H1 (cell line): ENCODE measurements at regions not wholly inside any gene's neighbourhood (a gene's known extent, or its start where the extent isn't known, plus 50 kb on each side); places are given as distances from the start of the nearest gene placed in this dataset.

ENCODE experiments used
- CTCF ChIA-PET: fragments of 300-600 bp; sonication (Branson Sonifier 250); formaldehyde crosslinking; loops from one replicate; lab custom pipeline; 2021; ENCODE audit not compliant: partially characterized antibody; lab: Charles Lee
- POLR2A ChIA-PET: fragments of 300-600 bp; sonication (Branson Sonifier 250); formaldehyde crosslinking; loops from one replicate; lab custom pipeline; 2021; ENCODE audit warnings: inconsistent platforms; ENCODE audit not compliant: partially characterized antibody; lab: Charles Lee
- DNase-seq, 2 experiments: peaks; one replicate each; pipeline versions ENCODE4 v3.0.0 to v3.0.0-alpha.2; 2010 to 2022; ENCODE audit warnings: low spot score in 2 of 2, low read depth in 1 of 2, mixed read lengths in 1 of 2
- FAIRE-seq: peaks from 2 replicates; lab custom pipeline; 2011; peaks lifted over from hg19 to GRCh38; lab: Jason Lieb, UNC
- H2AFZ ChIP-seq: 2 replicates; pipeline ENCODE4 v1.8.1; 2012; ENCODE audit warnings: low read length, inconsistent platforms
- H2AK5ac ChIP-seq: 2 replicates; pipeline ENCODE4 v1.6.1; 2013; ENCODE audit warnings: low read depth, low read length
- H2BK120ac ChIP-seq: replicated peaks from 2 replicates; pipeline ENCODE3; 2013; ENCODE audit warnings: low read depth, low read length, inconsistent platforms
- H2BK12ac ChIP-seq: 2 replicates; pipeline ENCODE4 v1.6.1; 2013; ENCODE audit warnings: low read depth, low read length
- H2BK15ac ChIP-seq: 2 replicates; pipeline ENCODE4 v1.6.1; 2013; ENCODE audit warnings: low read length
- H2BK20ac ChIP-seq: 2 replicates; pipeline ENCODE4 v1.6.1; 2013; ENCODE audit warnings: low read length
- H2BK5ac ChIP-seq: 2 replicates; pipeline ENCODE4 v1.6.1; 2013; ENCODE audit warnings: low read depth, low read length
- H3K14ac ChIP-seq: 2 replicates; pipeline ENCODE4 v1.6.1; 2013; ENCODE audit warnings: inconsistent platforms; ENCODE audit not compliant: insufficient read length
- H3K18ac ChIP-seq: 2 replicates; pipeline ENCODE4 v1.6.1; 2013; ENCODE audit warnings: low read length; ENCODE audit errors: extremely low read depth
- H3K23ac ChIP-seq: 2 replicates; pipeline ENCODE4 v1.6.1; 2013; ENCODE audit warnings: inconsistent platforms; ENCODE audit not compliant: insufficient read length
- H3K23me2 ChIP-seq: 2 replicates; pipeline ENCODE4 v1.6.1; 2013; ENCODE audit warnings: low read depth, low read length
- H3K27ac ChIP-seq: 2 replicates; pipeline ENCODE4 v1.6.1; 2011; ENCODE audit warnings: low read depth, low read length, inconsistent platforms
- H3K27me3 ChIP-seq, 4 experiments: replicated peaks in 1 of 4; 1 replicate in 1 of 4; 2 replicates in 3 of 4; pipeline versions ENCODE4 v1.6.1 to v1.8.1; 2011 to 2013; ENCODE audit warnings: low read length in 3 of 4, mild to moderate bottlenecking in 3 of 4, inconsistent platforms in 2 of 4, mixed read lengths in 2 of 4, moderate library complexity in 1 of 4; ENCODE audit not compliant: control insufficient read depth in 3 of 4, insufficient read depth in 3 of 4; ENCODE audit errors: extremely low read depth in 1 of 4
- H3K36me3 ChIP-seq, 4 experiments: 2 replicates each; pipeline versions ENCODE4 v1.6.1 to v1.8.1; 2011 to 2013; ENCODE audit warnings: mild to moderate bottlenecking in 4 of 4, low read length in 3 of 4, moderate library complexity in 2 of 4, control low read depth in 1 of 4, inconsistent platforms in 1 of 4; ENCODE audit not compliant: insufficient read depth in 4 of 4, control insufficient read depth in 2 of 4
- H3K4ac ChIP-seq: replicated peaks from 2 replicates; pipeline ENCODE3; 2013; ENCODE audit warnings: low read length, low read depth, mixed read lengths, inconsistent platforms; ENCODE audit not compliant: insufficient read length
- H3K4me1 ChIP-seq, 4 experiments: replicated peaks in 1 of 4; 1 replicate in 1 of 4; 2 replicates in 3 of 4; pipeline versions ENCODE4 v1.6.1 to v1.8.1; 2011 to 2013; ENCODE audit warnings: low read length in 3 of 4, inconsistent platforms in 2 of 4, mixed read lengths in 1 of 4; ENCODE audit not compliant: insufficient read depth in 4 of 4, control insufficient read depth in 3 of 4
- H3K4me2 ChIP-seq, 2 experiments: 2 replicates each; pipeline versions ENCODE4 v1.6.1 to v1.8.1; 2011 to 2013; ENCODE audit warnings: low read depth in 2 of 2, low read length in 2 of 2, control low read depth in 1 of 2, inconsistent platforms in 1 of 2, mild to moderate bottlenecking in 1 of 2; ENCODE audit not compliant: insufficient read depth in 1 of 2
- H3K4me3 ChIP-seq, 4 experiments: fragments of 200-600, 300-600 bp in 1 of 4; sonication (generic), shearing (Covaris generic), sonication (Bioruptor Twin) in 1 of 4; 2 replicates each; pipeline versions ENCODE4 v1.5.1 to v1.8.1; 2011 to 2016; ENCODE audit warnings: low read length in 4 of 4, low read depth in 3 of 4, control low read depth in 2 of 4, inconsistent platforms in 2 of 4, mild to moderate bottlenecking in 2 of 4, mixed read lengths in 1 of 4, moderate library complexity in 1 of 4; ENCODE audit not compliant: insufficient read depth in 2 of 4; ENCODE audit errors: extremely low read depth in 1 of 4
- H3K56ac ChIP-seq: replicated peaks from 2 replicates; pipeline ENCODE3; 2013; ENCODE audit warnings: low read depth, mild to moderate bottlenecking, mixed read lengths, low read length, inconsistent platforms; ENCODE audit not compliant: insufficient read length
- H3K79me1 ChIP-seq: 2 replicates; pipeline ENCODE4 v1.6.1; 2013; ENCODE audit warnings: low read depth, low read length, control low read depth
- H3K79me2 ChIP-seq, 2 experiments: 2 replicates each; pipeline versions ENCODE4 v1.6.1 to v1.8.1; 2012 to 2013; ENCODE audit warnings: low read length in 2 of 2, mild to moderate bottlenecking in 2 of 2, inconsistent platforms in 1 of 2; ENCODE audit not compliant: insufficient read depth in 2 of 2, control insufficient read depth in 1 of 2
- H3K9ac ChIP-seq, 4 experiments: replicated peaks in 1 of 4; 1 replicate in 1 of 4; 2 replicates in 3 of 4; pipeline versions ENCODE4 v1.6.1 to v1.8.1; 2011 to 2013; ENCODE audit warnings: low read depth in 3 of 4, low read length in 3 of 4, control low read depth in 2 of 4, mild to moderate bottlenecking in 2 of 4, moderate library complexity in 2 of 4, inconsistent platforms in 1 of 4; ENCODE audit errors: extremely low read depth in 1 of 4
- H3K9me3 ChIP-seq, 2 experiments: 2 replicates each; pipeline versions ENCODE4 v1.6.1 to v1.8.1; 2012 to 2013; ENCODE audit warnings: mild to moderate bottlenecking in 2 of 2, moderate library complexity in 2 of 2, control low read depth in 1 of 2, inconsistent platforms in 1 of 2, low read depth in 1 of 2, low read length in 1 of 2, mixed read lengths in 1 of 2; ENCODE audit not compliant: insufficient read depth in 2 of 2
- H4K20me1 ChIP-seq, 2 experiments: replicated peaks in 1 of 2; 2 replicates each; pipeline versions ENCODE3 to v1.8.1; 2011 to 2013; ENCODE audit warnings: inconsistent platforms in 2 of 2, low read length in 2 of 2, mild to moderate bottlenecking in 1 of 2; ENCODE audit not compliant: insufficient read depth in 2 of 2, control insufficient read depth in 1 of 2
- H4K5ac ChIP-seq: 2 replicates; pipeline ENCODE4 v1.6.1; 2013; ENCODE audit warnings: low read length, low read depth, mixed read lengths, inconsistent platforms; ENCODE audit not compliant: insufficient read length
- H4K8ac ChIP-seq: 2 replicates; pipeline ENCODE4 v1.8.0; 2013; ENCODE audit warnings: mild to moderate bottlenecking, moderate library complexity, low read length, inconsistent platforms; ENCODE audit not compliant: insufficient read depth; ENCODE audit errors: extremely low read depth
- H4K91ac ChIP-seq: replicated peaks from 2 replicates; pipeline ENCODE3; 2013; ENCODE audit warnings: low read length, mixed read lengths, inconsistent platforms; ENCODE audit not compliant: insufficient read length
- YY1 ChIP-seq: IDR thresholded peaks from 2 replicates; pipeline ENCODE4 v1.6.1; 2011; ENCODE audit warnings: low read depth, mild to moderate bottlenecking, low read length
- WGBS, 2 experiments: shearing (Covaris generic) in 1 of 2; methylation state at CpG; one replicate each; pipeline versions ENCODE4 v1.1.6 to v1.1.7; 2013 to 2015; ENCODE audit warnings: low lambda C conversion rate in 2 of 2, mixed read lengths in 2 of 2, inconsistent platforms in 1 of 2, low coverage in 1 of 2, missing lambda C conversion rate in 1 of 2; ENCODE audit not compliant: insufficient replicate concordance in 2 of 2, insufficient coverage in 1 of 2, insufficient read length in 1 of 2; ENCODE audit errors: extremely low coverage in 1 of 2, missing lambda C conversion rate in 1 of 2; 5-methylcytosine and 5-hydroxymethylcytosine counted together

DNA sequence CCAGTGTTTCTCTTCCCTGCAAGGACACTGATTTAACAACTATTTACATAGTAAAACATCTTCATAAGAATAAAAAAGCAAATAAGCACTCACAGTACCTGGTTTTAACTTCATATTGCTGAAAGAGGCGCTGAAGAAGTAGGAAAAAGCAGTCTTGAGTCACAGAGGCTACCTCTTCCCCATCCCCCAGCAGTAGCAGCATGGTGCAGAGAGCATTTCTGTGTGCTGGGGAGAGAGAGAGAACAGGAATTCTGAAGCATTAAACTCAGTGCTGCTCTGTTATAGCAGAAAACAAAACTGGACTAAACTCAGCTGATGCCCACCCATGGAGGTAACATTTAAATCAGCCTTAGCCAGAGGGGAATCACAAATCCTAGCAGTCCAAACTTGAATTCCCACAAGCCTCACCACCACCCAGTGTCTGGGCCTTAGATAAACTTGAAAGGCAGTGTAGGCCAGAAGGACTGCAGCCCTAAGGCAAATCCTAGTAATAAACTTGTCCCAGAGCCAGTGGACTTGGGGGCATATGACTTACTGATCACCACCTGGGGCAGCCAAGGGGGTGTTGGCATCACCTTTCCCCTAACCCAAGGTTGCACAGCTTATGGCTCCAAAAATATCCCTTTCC lies 321.8 kb upstream of the CWC22 start:
- no peak for TF ChIP-seq YY1
- H3K18ac ChIP-seq, result no peak overlapping the region; the same call in 1 of the 2 replicates
- 25% methylated on average over 1 of the region's 1 CpG; no CpG with 5 or more reads in 1 of the 2 experiments for WGBS, 2 experiments
- H3K36me3 ChIP-seq, result no peaks in the 10 kb centered on the region
- no peak for DNase-seq
- no peaks in the 10 kb centered on the region for H3K79me2 ChIP-seq
- no peak overlapping the region for H2BK12ac ChIP-seq
- no peak overlapping the region for H4K8ac ChIP-seq
- no peak overlapping the region for H3K9ac ChIP-seq
- H3K9me3 ChIP-seq, result no peaks in the 10 kb centered on the region
- H2AFZ ChIP-seq, result peak overlapping the region; percentile 99
- CTCF ChIA-PET, result no interaction called here
- no peak for FAIRE-seq
- H3K79me1 ChIP-seq, result no peaks in the 10 kb centered on the region
- H2BK15ac ChIP-seq, result no peak overlapping the region
- no peak overlapping the region; the same call in 1 of the 2 replicates for H2BK5ac ChIP-seq
- no peak overlapping the region for H2AK5ac ChIP-seq
- H3K4me2 ChIP-seq, result no peak overlapping the region; a peak in 1 of 4 replicates
- no peaks in the 10 kb centered on the region for H3K23me2 ChIP-seq
- H2BK20ac ChIP-seq, result no peak overlapping the region
- no peak overlapping the region for H3K4ac ChIP-seq
- peaks cover 0 to 4% (median 3%) of the 10 kb centered on the region in 4 experiments; a peak in 6 of 7 replicates for H3K4me1 ChIP-seq
- no peak overlapping the region for H3K56ac ChIP-seq
- no peak overlapping the region for H3K14ac ChIP-seq
- no peak overlapping the region for H3K23ac ChIP-seq
- no peaks in the 10 kb centered on the region for H4K20me1 ChIP-seq
- no peak overlapping the region for H4K5ac ChIP-seq
- H4K91ac ChIP-seq, result no peak overlapping the region
- H3K27me3 ChIP-seq, result no peaks in the 10 kb centered on the region
- no peak overlapping the region for H3K27ac ChIP-seq
- no peak overlapping the region for H2BK120ac ChIP-seq
- POLR2A ChIA-PET, result interaction anchor here (0.6 kb wide), 1 partner anchor 12 kb away, joined by 3 read pairs; no protein-coding TSS in a partner anchor
- H3K4me3 ChIP-seq, result no peak overlapping the region
